WTC11 (cell line): ENCODE measurements at regions not wholly inside any gene's neighbourhood (a gene's known extent, or its start where the extent isn't known, plus 50 kb on each side); places are given as distances from the start of the nearest gene placed in this dataset.

Experiments used
- ATAC-seq: fragments of 200-7000 bp; cut with Tn5 transposase; 2 replicates; pipeline ENCODE4 v1.10.0; 2021; ENCODE audit warnings: mild to moderate bottlenecking, moderate library complexity
- CTCF ChIA-PET: fragments of 300-600 bp; sonication (Branson Sonifier 250); formaldehyde crosslinking; loops from one replicate; lab custom pipeline; 2021; ENCODE audit warnings: antibody characterized with exemption; lab: Charles Lee
- POLR2A ChIA-PET: fragments of 350-600 bp; sonication (Branson Sonifier 250); formaldehyde crosslinking; loops from one replicate; lab custom pipeline; 2021; ENCODE audit warnings: antibody characterized with exemption; lab: Charles Lee
- DNase-seq: peaks from one replicate; pipeline ENCODE4 v3.0.0; 2021; ENCODE audit warnings: low spot score
- H3K27ac Mint-ChIP-seq: 2 replicates; pipeline ENCODE4 v1.8.0; 2021; ENCODE audit warnings: mixed read lengths
- H3K27me3 Mint-ChIP-seq: 2 replicates; pipeline ENCODE4 v1.8.0; 2021; ENCODE audit warnings: low read depth, mild to moderate bottlenecking, moderate library complexity, mixed read lengths
- H3K36me3 Mint-ChIP-seq: 2 replicates; pipeline ENCODE4 v1.8.0; 2021; ENCODE audit warnings: mixed read lengths
- H3K4me1 Mint-ChIP-seq: 2 replicates; pipeline ENCODE4 v1.8.0; 2022; ENCODE audit warnings: mixed read lengths
- H3K4me3 Mint-ChIP-seq: 2 replicates; pipeline ENCODE4 v1.8.0; 2021; ENCODE audit warnings: mild to moderate bottlenecking, moderate library complexity, mixed read lengths
- H3K9me3 Mint-ChIP-seq: 2 replicates; pipeline ENCODE4 v1.8.0; 2021; ENCODE audit warnings: mixed read lengths
- AFF4 ChIP-seq: sonication (generic); formaldehyde crosslinking; IDR thresholded peaks from 2 replicates; pipeline ENCODE4 v1.8.1; 2023; ENCODE audit warnings: mild to moderate bottlenecking, missing genetic modification reagents, borderline replicate concordance
- ESRRA ChIP-seq: sonication (generic); formaldehyde crosslinking; IDR thresholded peaks from 2 replicates; pipeline ENCODE4 v1.8.1; 2022; ENCODE audit warnings: mild to moderate bottlenecking, missing genetic modification reagents, borderline replicate concordance
- GRHL2 ChIP-seq: fragments of 250-450 bp; sonication (Bioruptor Pico); IDR thresholded peaks from 2 replicates; pipeline ENCODE4 v1.8.0; 2022; ENCODE audit warnings: mild to moderate bottlenecking, moderate library complexity; ENCODE audit not compliant: insufficient replicate concordance, severe bottlenecking
- GTF2I ChIP-seq: fragments of 250-450 bp; sonication (Bioruptor Pico); conservative IDR thresholded peaks from 2 replicates; pipeline ENCODE4 v1.4.0; 2021; ENCODE audit warnings: mild to moderate bottlenecking
- HMGXB4 ChIP-seq: sonication (generic); formaldehyde crosslinking; IDR thresholded peaks from 2 replicates; pipeline ENCODE4 v1.8.1; 2023; ENCODE audit warnings: mild to moderate bottlenecking, moderate library complexity, missing genetic modification reagents
- NFATC4 ChIP-seq: fragments of 250-450 bp; sonication (Bioruptor Pico); IDR thresholded peaks from 2 replicates; pipeline ENCODE4 v1.9.0; 2021; ENCODE audit warnings: mild to moderate bottlenecking
- NFYB ChIP-seq: sonication (generic); formaldehyde crosslinking; conservative IDR thresholded peaks from 2 replicates; pipeline ENCODE4 v1.8.0; 2022; ENCODE audit warnings: low read depth, missing genetic modification reagents
- NR3C1 ChIP-seq: sonication (generic); formaldehyde crosslinking; conservative IDR thresholded peaks from 2 replicates; pipeline ENCODE4 v1.8.1; 2023; ENCODE audit warnings: low read depth, mild to moderate bottlenecking, missing genetic modification reagents
- PREB ChIP-seq: sonication (generic); formaldehyde crosslinking; IDR thresholded peaks from 2 replicates; pipeline ENCODE4 v1.8.1; 2022; ENCODE audit warnings: mild to moderate bottlenecking, missing genetic modification reagents, moderate library complexity, borderline replicate concordance
- SP1 ChIP-seq: sonication (generic); formaldehyde crosslinking; conservative IDR thresholded peaks from 2 replicates; pipeline ENCODE4 v1.8.1; 2022; ENCODE audit warnings: missing genetic modification reagents
- TEAD4 ChIP-seq: sonication (generic); formaldehyde crosslinking; IDR thresholded peaks from 2 replicates; pipeline ENCODE4 v1.8.0; 2022; ENCODE audit warnings: mild to moderate bottlenecking, missing genetic modification reagents
- ZBTB21 ChIP-seq: sonication (generic); formaldehyde crosslinking; IDR thresholded peaks from 2 replicates; pipeline ENCODE4 v1.8.1; 2023; ENCODE audit warnings: mild to moderate bottlenecking, missing genetic modification reagents, borderline replicate concordance
- ZNF396 ChIP-seq: fragments of 250-450 bp; sonication (Bioruptor Pico); IDR thresholded peaks from 2 replicates; pipeline ENCODE4 v1.8.0; 2021; ENCODE audit warnings: mild to moderate bottlenecking, moderate library complexity, borderline replicate concordance
- ZNF416 ChIP-seq: fragments of 250-450 bp; sonication (Bioruptor Pico); IDR thresholded peaks from 2 replicates; pipeline ENCODE4 v1.9.0; 2021; ENCODE audit warnings: mild to moderate bottlenecking, inconsistent platforms
- ZNF423 ChIP-seq: fragments of 250-450 bp; sonication (Bioruptor Pico); IDR thresholded peaks from 2 replicates; pipeline ENCODE4 v2.1.2; 2022; ENCODE audit warnings: mild to moderate bottlenecking, moderate library complexity
- TF ChIP-seq, protein P1 (sequence below): sonication (generic); formaldehyde crosslinking; IDR thresholded peaks from 2 replicates; pipeline ENCODE4 v1.8.0; 2022; ENCODE audit warnings: mild to moderate bottlenecking, missing genetic modification reagents
- TF ChIP-seq, protein P2 (sequence below): fragments of 250-450 bp; sonication (Bioruptor Pico); conservative IDR thresholded peaks from 2 replicates; pipeline ENCODE4 v1.9.0; 2021; ENCODE audit warnings: mild to moderate bottlenecking
- TF ChIP-seq, protein P3 (sequence below): fragments of 250-450 bp; sonication (Bioruptor Pico); IDR thresholded peaks from 2 replicates; pipeline ENCODE4 v1.8.0; 2021; ENCODE audit warnings: mild to moderate bottlenecking
- TF ChIP-seq, protein P4 (sequence below): sonication (generic); formaldehyde crosslinking; IDR thresholded peaks from 2 replicates; pipeline ENCODE4 v1.8.1; 2022; ENCODE audit warnings: mild to moderate bottlenecking, moderate library complexity, missing genetic modification reagents

DNA sequence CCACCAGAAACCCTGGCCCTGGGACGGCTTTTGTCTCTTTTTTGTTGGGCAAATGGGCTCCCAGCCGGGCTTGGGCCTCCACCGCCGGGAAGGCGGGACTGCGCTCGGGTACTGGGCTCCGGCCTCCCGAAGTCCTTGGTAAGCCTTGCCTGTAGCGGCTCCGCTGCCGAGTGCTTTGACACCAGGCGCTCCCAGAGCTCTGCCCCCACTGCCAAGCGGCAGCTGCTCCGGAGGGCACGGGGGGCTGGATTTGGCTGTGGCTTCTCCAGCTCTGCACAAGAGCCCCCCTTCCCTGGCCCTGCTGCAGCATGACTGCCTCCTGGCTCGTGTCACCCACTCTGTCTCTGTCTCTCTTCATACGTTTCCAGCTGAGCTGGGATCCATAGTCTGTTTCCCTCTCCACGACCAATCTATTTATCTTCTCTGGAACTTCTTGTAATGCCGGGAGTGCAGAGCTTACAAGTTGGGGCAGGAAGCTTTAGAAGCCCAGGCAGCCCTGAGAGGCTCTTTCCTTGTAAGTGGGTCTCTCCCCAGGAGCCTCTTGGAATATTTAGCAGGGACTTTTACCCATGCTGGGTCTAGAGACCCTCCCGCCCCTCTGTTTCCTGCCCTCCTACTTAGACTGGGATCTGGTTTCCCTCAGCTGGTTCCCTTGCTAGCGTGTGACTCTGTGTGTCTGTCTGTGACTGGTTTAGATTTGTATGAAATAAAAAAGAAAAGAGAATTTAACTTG is 246.9 kb upstream of the GSE1 start:
- peaks cover 12% of the 10 kb centered on the region for H3K36me3 Mint-ChIP-seq
- peaks cover 12% of the 10 kb centered on the region for H3K27me3 Mint-ChIP-seq
- H3K27ac Mint-ChIP-seq: no peak overlapping the region
- ATAC-seq (peak; percentile 33), DNase-seq (peak; percentile 44)
- ChIA-PET CTCF (interaction anchor here (0.8 to 3.2 kb wide), 17 partner anchors 8 to 251 kb away, joined by 3 to 16 read pairs (median 6); no protein-coding TSS in a partner anchor), POLR2A (interaction anchor here (0.8 kb wide), 1 partner anchor 15 kb away, joined by 3 read pairs; no protein-coding TSS in a partner anchor)
- no peak overlapping the region for H3K4me3 Mint-ChIP-seq
- H3K4me1 Mint-ChIP-seq: peaks cover 23% of the 10 kb centered on the region
- peaks cover 7% of the 10 kb centered on the region for H3K9me3 Mint-ChIP-seq
- TF ChIP-seq ZNF423 (CRISPR knock-in tag) (peak; percentile 27; the same call in 1 of the 2 replicates), GRHL2 (CRISPR knock-in tag) (no peak)
- TF ChIP-seq, protein P1, sequence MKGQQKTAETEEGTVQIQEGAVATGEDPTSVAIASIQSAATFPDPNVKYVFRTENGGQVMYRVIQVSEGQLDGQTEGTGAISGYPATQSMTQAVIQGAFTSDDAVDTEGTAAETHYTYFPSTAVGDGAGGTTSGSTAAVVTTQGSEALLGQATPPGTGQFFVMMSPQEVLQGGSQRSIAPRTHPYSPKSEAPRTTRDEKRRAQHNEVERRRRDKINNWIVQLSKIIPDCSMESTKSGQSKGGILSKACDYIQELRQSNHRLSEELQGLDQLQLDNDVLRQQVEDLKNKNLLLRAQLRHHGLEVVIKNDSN: no peak

DNA sequence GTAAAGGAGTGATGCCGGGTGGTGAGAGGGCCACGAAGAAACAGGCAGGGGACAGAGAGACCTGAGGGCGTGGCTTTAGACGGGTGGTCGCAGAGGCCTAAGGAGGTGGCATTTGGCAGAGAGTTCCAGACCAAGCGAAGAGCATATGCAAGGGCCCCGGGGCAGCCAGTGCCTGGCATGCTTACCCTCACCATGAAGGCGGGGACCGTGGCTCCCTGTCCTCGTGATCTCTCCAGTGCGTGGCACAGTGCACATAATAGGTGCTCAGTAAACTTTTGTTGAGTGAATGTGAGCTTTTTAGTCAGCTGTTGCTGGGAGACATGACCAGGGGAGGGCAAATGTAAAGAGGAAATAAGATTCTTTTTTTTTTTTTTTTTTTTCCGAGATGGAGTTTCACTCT is 245.6 kb upstream of the GSE1 start:
- ATAC-seq (no peak), DNase-seq (no peak)
- H3K4me3 Mint-ChIP-seq: no peak overlapping the region
- no peak overlapping the region for H3K27ac Mint-ChIP-seq
- TF ChIP-seq NFYB (CRISPR knock-in tag) (no peak), ZBTB21 (CRISPR knock-in tag) (no peak), NR3C1 (CRISPR knock-in tag) (no peak), HMGXB4 (CRISPR knock-in tag) (no peak), SP1 (CRISPR knock-in tag) (no peak), ZNF416 (CRISPR knock-in tag) (no peak), ZNF396 (no peak), NFATC4 (CRISPR knock-in tag) (no peak), ESRRA (no peak), AFF4 (CRISPR knock-in tag) (no peak), GTF2I (no peak), PREB (CRISPR knock-in tag) (no peak), TEAD4 (CRISPR knock-in tag) (no peak)
- TF ChIP-seq, protein P2, sequence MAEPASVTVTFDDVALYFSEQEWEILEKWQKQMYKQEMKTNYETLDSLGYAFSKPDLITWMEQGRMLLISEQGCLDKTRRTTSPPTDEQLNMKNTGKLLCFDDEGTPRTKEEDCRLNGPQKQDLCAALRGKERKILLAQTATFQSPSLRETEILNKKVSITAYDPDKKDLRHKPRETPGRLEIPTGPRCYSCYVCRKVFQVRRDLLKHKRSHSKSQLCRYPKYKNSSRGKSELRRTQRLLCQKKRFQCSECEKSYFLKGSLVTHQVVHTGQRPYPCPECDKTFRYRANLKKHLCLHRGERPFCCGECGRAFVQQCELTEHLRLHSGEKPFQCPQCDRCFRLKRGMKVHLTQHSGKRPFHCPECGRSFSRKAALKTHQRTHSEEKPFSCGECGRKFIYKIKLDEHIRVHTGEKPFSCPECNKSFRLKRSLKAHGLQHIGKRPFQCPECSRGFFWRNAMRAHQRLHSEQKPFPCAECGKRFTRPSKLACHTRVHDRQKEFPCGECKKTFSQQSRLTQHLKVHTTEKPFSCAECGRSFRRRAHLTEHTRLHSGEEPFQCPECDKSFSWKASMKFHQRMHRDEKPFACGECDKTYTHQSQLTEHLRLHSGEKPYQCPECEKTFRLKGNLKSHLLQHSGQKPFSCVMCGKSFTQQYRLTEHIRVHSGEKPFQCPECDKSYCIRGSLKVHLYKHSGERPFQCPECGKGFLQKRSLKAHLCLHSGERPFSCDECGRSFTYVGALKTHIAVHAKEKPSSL (CRISPR knock-in tag): no peak
- TF ChIP-seq, protein P3, sequence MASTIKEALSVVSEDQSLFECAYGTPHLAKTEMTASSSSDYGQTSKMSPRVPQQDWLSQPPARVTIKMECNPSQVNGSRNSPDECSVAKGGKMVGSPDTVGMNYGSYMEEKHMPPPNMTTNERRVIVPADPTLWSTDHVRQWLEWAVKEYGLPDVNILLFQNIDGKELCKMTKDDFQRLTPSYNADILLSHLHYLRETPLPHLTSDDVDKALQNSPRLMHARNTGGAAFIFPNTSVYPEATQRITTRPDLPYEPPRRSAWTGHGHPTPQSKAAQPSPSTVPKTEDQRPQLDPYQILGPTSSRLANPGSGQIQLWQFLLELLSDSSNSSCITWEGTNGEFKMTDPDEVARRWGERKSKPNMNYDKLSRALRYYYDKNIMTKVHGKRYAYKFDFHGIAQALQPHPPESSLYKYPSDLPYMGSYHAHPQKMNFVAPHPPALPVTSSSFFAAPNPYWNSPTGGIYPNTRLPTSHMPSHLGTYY (CRISPR knock-in tag): no peak
- TF ChIP-seq, protein P4, sequence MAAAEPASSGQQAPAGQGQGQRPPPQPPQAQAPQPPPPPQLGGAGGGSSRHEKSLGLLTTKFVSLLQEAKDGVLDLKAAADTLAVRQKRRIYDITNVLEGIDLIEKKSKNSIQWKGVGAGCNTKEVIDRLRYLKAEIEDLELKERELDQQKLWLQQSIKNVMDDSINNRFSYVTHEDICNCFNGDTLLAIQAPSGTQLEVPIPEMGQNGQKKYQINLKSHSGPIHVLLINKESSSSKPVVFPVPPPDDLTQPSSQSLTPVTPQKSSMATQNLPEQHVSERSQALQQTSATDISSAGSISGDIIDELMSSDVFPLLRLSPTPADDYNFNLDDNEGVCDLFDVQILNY (CRISPR knock-in tag): no peak
- H3K9me3 Mint-ChIP-seq: peaks cover 7% of the 10 kb centered on the region
- peaks cover 12% of the 10 kb centered on the region for H3K27me3 Mint-ChIP-seq
- ChIA-PET CTCF (interaction anchor here (0.9 to 4.1 kb wide), 6 partner anchors 20 to 48 kb away, joined by 3 to 18 read pairs (median 6); no protein-coding TSS in a partner anchor), POLR2A (no interaction called here)
- peaks cover 23% of the 10 kb centered on the region for H3K4me1 Mint-ChIP-seq
- peaks cover 12% of the 10 kb centered on the region for H3K36me3 Mint-ChIP-seq
